ENCODE measurements at regions not wholly inside any gene's neighbourhood (a gene's known extent, or its start where the extent isn't known, plus 50 kb on each side); places are given as distances from the start of the nearest gene placed in this dataset.

GRCh38 chr7:17159500-17160037 lies 138.9 kb upstream of the AHR start:
- Histone ChIP-seq H3K27me3 (replicated peaks in 1 of 4; ENCODE audit: control extremely low read depth in 1 of 4, control insufficient read depth in 3 of 4, insufficient read depth in 4 of 4, low read length in 3 of 4) (no peaks in the 10 kb centered on the region), H3K4me2 (replicated peaks; ENCODE audit: low read depth, low read length, poor library complexity, severe bottlenecking) (no peak overlapping the region), H3K36me3 (replicated peaks in 1 of 2; ENCODE audit: control extremely low read depth in 1 of 2, control insufficient read depth in 1 of 2, extremely low read depth in 1 of 2, insufficient read depth in 2 of 2, low read length in 1 of 2) (no peaks in the 10 kb centered on the region), H3K4me3 (ENCODE audit: control extremely low read depth in 1 of 5, extremely low read depth in 1 of 5, insufficient read depth in 1 of 5, low read depth in 2 of 5, low read length in 4 of 5) (no peak overlapping the region), H2AFZ (ENCODE audit: insufficient read depth, low read depth, low read length, poor library complexity, severe bottlenecking) (no peak overlapping the region), H3K79me2 (ENCODE audit: control insufficient read depth, insufficient read depth, low read length) (no peaks in the 10 kb centered on the region), H3K9me3 (ENCODE audit: control extremely low read depth in 1 of 3, control insufficient read depth in 2 of 3, insufficient read depth in 1 of 3, low read length in 2 of 3) (no peaks in the 10 kb centered on the region), H3K9ac (ENCODE audit: low read length) (no peak overlapping the region), H4K20me1 (ENCODE audit: control insufficient read depth, insufficient read depth, low read length, poor library complexity, severe bottlenecking) (no peaks in the 10 kb centered on the region), H3K4me1 (ENCODE audit: control insufficient read depth in 2 of 2, insufficient read depth in 2 of 2, low read length in 2 of 2) (no peaks in the 10 kb centered on the region), H3K27ac (ENCODE audit: low read length in 2 of 2) (no peak overlapping the region)
- no peak for DNase-seq
- intact Hi-C loops (cut with micrococcal nuclease) = loop anchor here (10.0 kb wide), 1 partner anchor 75 kb away; no protein-coding TSS in a partner anchor
- H3K27ac Mint-ChIP-seq = no peak overlapping the region
- H3K27me3 Mint-ChIP-seq = no peaks in the 10 kb centered on the region
- 68% methylated on average over 2 of the region's 2 CpGs for WGBS (ENCODE audit: insufficient coverage)
- ChIA-PET CTCF (no interaction called here), POLR2A (no interaction called here)
- TF ChIP-seq EZH2 (IDR thresholded peaks at IDR 0.05; ENCODE audit: borderline replicate concordance, insufficient read depth, low read depth, low read length, poor library complexity, severe bottlenecking) (no peak), CTCF (IDR thresholded peaks at IDR 0.05) (no peak)
- no peaks in the 10 kb centered on the region for H3K9me3 Mint-ChIP-seq (ENCODE audit: insufficient read depth)
- H3K4me3 Mint-ChIP-seq = no peak overlapping the region
- ATAC-seq (ENCODE audit: low read depth) = no peak
- H3K4me1 Mint-ChIP-seq = peaks cover 8% of the 10 kb centered on the region

- Histone ChIP-seq H3K9me3 (ENCODE audit: control extremely low read depth in 1 of 3, control insufficient read depth in 2 of 3, insufficient read depth in 1 of 3, low read length in 2 of 3) (no peaks in the 10 kb centered on the region), H3K27me3 (replicated peaks in 1 of 4; ENCODE audit: control extremely low read depth in 1 of 4, control insufficient read depth in 3 of 4, insufficient read depth in 4 of 4, low read length in 3 of 4) (no peaks in the 10 kb centered on the region), H3K27ac (ENCODE audit: low read length in 2 of 2) (no peak overlapping the region), H3K79me2 (ENCODE audit: control insufficient read depth, insufficient read depth, low read length) (no peaks in the 10 kb centered on the region), H3K4me1 (ENCODE audit: control insufficient read depth in 2 of 2, insufficient read depth in 2 of 2, low read length in 2 of 2) (no peaks in the 10 kb centered on the region), H3K4me3 (ENCODE audit: control extremely low read depth in 1 of 5, extremely low read depth in 1 of 5, insufficient read depth in 1 of 5, low read depth in 2 of 5, low read length in 4 of 5) (no peak overlapping the region), H3K4me2 (replicated peaks; ENCODE audit: low read depth, low read length, poor library complexity, severe bottlenecking) (no peak overlapping the region), H3K36me3 (replicated peaks in 1 of 2; ENCODE audit: control extremely low read depth in 1 of 2, control insufficient read depth in 1 of 2, extremely low read depth in 1 of 2, insufficient read depth in 2 of 2, low read length in 1 of 2) (no peaks in the 10 kb centered on the region), H4K20me1 (ENCODE audit: control insufficient read depth, insufficient read depth, low read length, poor library complexity, severe bottlenecking) (no peaks in the 10 kb centered on the region), H2AFZ (ENCODE audit: insufficient read depth, low read depth, low read length, poor library complexity, severe bottlenecking) (no peak overlapping the region), H3K9ac (ENCODE audit: low read length) (no peak overlapping the region)
- intact Hi-C loops (cut with micrococcal nuclease) = no loop called here
- TF ChIP-seq EZH2 (IDR thresholded peaks at IDR 0.05; ENCODE audit: borderline replicate concordance, insufficient read depth, low read depth, low read length, poor library complexity, severe bottlenecking) (no peak), CTCF (IDR thresholded peaks at IDR 0.05) (no peak)
- ChIA-PET POLR2A (no interaction called here), CTCF (no interaction called here)
- Mint-ChIP-seq H3K9me3 (ENCODE audit: insufficient read depth) (no peaks in the 10 kb centered on the region), H3K4me3 (no peak overlapping the region), H3K27me3 (no peaks in the 10 kb centered on the region), H3K27ac (no peak overlapping the region), H3K4me1 (no peaks in the 10 kb centered on the region)
- no peak for DNase-seq
- ATAC-seq (ENCODE audit: low read depth) = no peak
- WGBS (ENCODE audit: insufficient coverage) = 68% methylated on average over 4 of the region's 4 CpGs
These were observed 131.6 kb upstream of the AHR start for GRCh38 chr7:17166824-17167379.

All from B cell (primary cell).